ENCODE measurements at regions not wholly inside any gene's neighbourhood (a gene's known extent, or its start where the extent isn't known, plus 50 kb on each side); places are given as distances from the start of the nearest gene placed in this dataset.

DNA sequence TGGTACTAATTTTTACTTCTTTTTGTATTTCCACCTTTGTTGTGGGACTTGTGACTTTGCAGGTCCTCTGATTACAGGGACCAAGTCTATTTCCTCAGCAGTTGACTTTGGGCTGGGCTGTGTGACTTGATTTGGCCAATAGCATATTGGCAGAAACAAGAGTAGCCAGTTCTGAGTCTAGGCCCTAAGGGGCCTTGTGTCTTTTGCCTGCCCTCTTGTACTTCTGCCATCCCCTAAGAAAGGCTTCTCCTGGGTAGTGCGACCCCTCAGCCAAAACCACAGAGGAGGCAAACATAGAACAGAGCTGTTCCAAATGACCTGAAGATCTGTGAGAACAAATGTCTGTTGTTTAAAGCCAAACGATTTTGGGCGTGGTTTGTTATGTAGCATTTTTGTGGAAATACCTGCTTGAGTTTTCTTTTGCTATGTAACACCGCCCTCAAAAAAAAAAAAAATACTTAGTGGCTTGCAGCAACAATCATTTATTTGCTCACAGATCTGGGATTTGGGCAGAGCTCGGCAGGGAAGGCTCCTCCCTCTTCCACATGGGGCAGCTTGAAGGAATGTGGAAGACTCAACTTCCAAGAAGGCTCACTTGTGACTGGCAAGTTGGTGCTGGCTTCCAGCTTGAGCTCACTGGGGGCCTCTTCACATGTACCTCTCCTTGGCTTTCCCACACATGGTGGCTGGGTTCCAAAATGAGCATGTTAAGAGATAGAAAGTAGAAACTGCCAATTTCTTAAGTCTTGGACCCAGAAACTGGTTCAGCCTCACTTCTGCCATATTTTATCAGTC lies 423.0 kb upstream of the CNKSR2 start:
- H3K9me3 Mint-ChIP-seq = no peaks in the 10 kb centered on the region
- H3K27me3 Mint-ChIP-seq (ENCODE audit: insufficient read depth) = peaks cover 2% of the 10 kb centered on the region
- H3K4me3 ChIP-seq (ENCODE audit: low read length) = no peak overlapping the region
- H3K36me3 ChIP-seq (ENCODE audit: control insufficient read depth, insufficient read depth, low read length) = no peaks in the 10 kb centered on the region
- no peak overlapping the region for H3K4me3 Mint-ChIP-seq
- DNase-seq = no peak
- no peaks in the 10 kb centered on the region for H3K27me3 ChIP-seq (ENCODE audit: control insufficient read depth, insufficient read depth, low read length, poor library complexity, severe bottlenecking)
- H3K27ac Mint-ChIP-seq = no peak overlapping the region
- no peaks in the 10 kb centered on the region for H3K36me3 Mint-ChIP-seq (ENCODE audit: low read depth)
- 81 to 100% methylated on average over 2 to 5 of the region's 5 CpGs for WGBS, 2 experiments (ENCODE audit: insufficient coverage in 1 of 2, insufficient read length in 1 of 2)
- TF ChIP-seq, protein P1, sequence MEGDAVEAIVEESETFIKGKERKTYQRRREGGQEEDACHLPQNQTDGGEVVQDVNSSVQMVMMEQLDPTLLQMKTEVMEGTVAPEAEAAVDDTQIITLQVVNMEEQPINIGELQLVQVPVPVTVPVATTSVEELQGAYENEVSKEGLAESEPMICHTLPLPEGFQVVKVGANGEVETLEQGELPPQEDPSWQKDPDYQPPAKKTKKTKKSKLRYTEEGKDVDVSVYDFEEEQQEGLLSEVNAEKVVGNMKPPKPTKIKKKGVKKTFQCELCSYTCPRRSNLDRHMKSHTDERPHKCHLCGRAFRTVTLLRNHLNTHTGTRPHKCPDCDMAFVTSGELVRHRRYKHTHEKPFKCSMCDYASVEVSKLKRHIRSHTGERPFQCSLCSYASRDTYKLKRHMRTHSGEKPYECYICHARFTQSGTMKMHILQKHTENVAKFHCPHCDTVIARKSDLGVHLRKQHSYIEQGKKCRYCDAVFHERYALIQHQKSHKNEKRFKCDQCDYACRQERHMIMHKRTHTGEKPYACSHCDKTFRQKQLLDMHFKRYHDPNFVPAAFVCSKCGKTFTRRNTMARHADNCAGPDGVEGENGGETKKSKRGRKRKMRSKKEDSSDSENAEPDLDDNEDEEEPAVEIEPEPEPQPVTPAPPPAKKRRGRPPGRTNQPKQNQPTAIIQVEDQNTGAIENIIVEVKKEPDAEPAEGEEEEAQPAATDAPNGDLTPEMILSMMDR (conservative IDR thresholded peaks at IDR 0.05) = no peak
- H3K9ac ChIP-seq (ENCODE audit: extremely low read depth, low read length, poor library complexity, severe bottlenecking) = no peak overlapping the region
- H3K27ac ChIP-seq (ENCODE audit: low read depth, low read length) = no peak overlapping the region
- peaks cover 18% of the 10 kb centered on the region for H3K4me1 Mint-ChIP-seq
- no peaks in the 10 kb centered on the region for H3K4me1 ChIP-seq (ENCODE audit: control insufficient read depth, insufficient read depth, low read length)
- H3K9me3 ChIP-seq (ENCODE audit: control insufficient read depth, low read length) = no peaks in the 10 kb centered on the region

DNA sequence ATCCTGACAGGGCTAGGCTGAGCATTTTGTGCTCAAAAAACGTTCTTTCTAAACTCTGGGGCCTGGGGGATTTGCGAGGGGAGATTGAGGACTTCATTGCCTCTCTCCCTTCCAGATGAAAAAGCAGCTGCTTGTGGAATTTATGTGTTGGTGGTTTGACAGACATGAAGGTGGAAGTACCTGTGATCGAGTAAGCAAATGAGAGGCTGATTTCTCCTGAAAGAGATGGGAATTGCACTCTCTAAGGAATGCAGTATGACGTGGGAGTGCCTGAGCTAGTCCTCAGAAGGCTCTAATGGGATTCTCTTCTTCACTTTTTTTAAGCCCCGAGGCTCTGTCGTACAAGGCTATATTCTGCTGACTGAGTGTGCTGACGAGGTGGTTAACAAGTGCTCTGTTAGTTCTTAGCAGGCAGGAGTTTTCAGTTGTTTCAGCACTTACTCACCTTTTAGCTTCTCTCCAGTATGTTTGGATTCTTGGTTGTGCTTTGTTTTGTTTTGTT lies 426.8 kb upstream of the CNKSR2 start:
- no peak overlapping the region for H3K4me3 ChIP-seq (ENCODE audit: low read length)
- no peaks in the 10 kb centered on the region for H3K36me3 ChIP-seq (ENCODE audit: control insufficient read depth, insufficient read depth, low read length)
- Mint-ChIP-seq H3K4me3 (peak overlapping the region; percentile 3), H3K9me3 (no peaks in the 10 kb centered on the region), H3K36me3 (ENCODE audit: low read depth) (no peaks in the 10 kb centered on the region), H3K4me1 (peaks cover 27% of the 10 kb centered on the region), H3K27me3 (ENCODE audit: insufficient read depth) (peaks cover 2% of the 10 kb centered on the region), H3K27ac (peak overlapping the region; percentile 57)
- no peaks in the 10 kb centered on the region for H3K4me1 ChIP-seq (ENCODE audit: control insufficient read depth, insufficient read depth, low read length)
- no peak overlapping the region for H3K9ac ChIP-seq (ENCODE audit: extremely low read depth, low read length, poor library complexity, severe bottlenecking)
- TF ChIP-seq, protein P1 (conservative IDR thresholded peaks at IDR 0.05) = no peak
- H3K27me3 ChIP-seq (ENCODE audit: control insufficient read depth, insufficient read depth, low read length, poor library complexity, severe bottlenecking) = no peaks in the 10 kb centered on the region
- peak; percentile 45 for DNase-seq
- 10 to 39% methylated on average over 2 to 7 of the region's 7 CpGs for WGBS, 2 experiments (ENCODE audit: insufficient coverage in 1 of 2, insufficient read length in 1 of 2)
- H3K27ac ChIP-seq (ENCODE audit: low read depth, low read length) = no peak overlapping the region
- no peaks in the 10 kb centered on the region for H3K9me3 ChIP-seq (ENCODE audit: control insufficient read depth, low read length)

DNA sequence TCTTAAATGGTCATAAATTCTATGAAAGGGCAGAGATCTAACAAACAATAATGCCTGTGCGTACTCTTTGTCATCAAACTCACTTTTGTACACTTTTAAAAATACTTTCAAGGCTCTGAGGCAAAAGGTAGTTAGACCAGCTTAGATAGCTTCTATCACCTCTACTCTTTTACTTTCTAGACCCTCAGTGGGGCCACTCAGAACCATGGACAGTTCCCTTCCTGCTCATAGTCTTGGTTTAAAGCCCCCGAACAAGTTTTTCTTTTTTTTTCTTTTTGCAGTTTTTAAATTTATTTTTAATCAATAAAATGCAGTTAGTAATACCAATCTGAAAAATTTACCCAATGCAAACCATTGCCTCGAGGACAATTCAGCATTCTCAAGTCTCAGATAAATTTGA lies 460.5 kb upstream of the CNKSR2 start:
- Histone ChIP-seq H3K9ac (ENCODE audit: extremely low read depth, low read length, poor library complexity, severe bottlenecking) (no peak overlapping the region), H3K36me3 (ENCODE audit: control insufficient read depth, insufficient read depth, low read length) (no peaks in the 10 kb centered on the region), H3K4me3 (ENCODE audit: low read length) (no peak overlapping the region), H3K27me3 (ENCODE audit: control insufficient read depth, insufficient read depth, low read length, poor library complexity, severe bottlenecking) (no peaks in the 10 kb centered on the region), H3K27ac (ENCODE audit: low read depth, low read length) (no peak overlapping the region), H3K4me1 (ENCODE audit: control insufficient read depth, insufficient read depth, low read length) (no peaks in the 10 kb centered on the region), H3K9me3 (ENCODE audit: control insufficient read depth, low read length) (no peaks in the 10 kb centered on the region)
- Mint-ChIP-seq H3K9me3 (no peaks in the 10 kb centered on the region), H3K36me3 (ENCODE audit: low read depth) (no peaks in the 10 kb centered on the region), H3K27ac (no peak overlapping the region), H3K27me3 (ENCODE audit: insufficient read depth) (no peaks in the 10 kb centered on the region), H3K4me1 (no peaks in the 10 kb centered on the region), H3K4me3 (no peak overlapping the region)
- peak; percentile 75 for DNase-seq
- TF ChIP-seq, protein P1 (conservative IDR thresholded peaks at IDR 0.05) = no peak
- 48 to 100% methylated on average over 1 to 3 of the region's 3 CpGs for WGBS, 2 experiments (ENCODE audit: insufficient coverage in 1 of 2, insufficient read length in 1 of 2)
